ENCODE measurements at regions not wholly inside any gene's neighbourhood (a gene's known extent, or its start where the extent isn't known, plus 50 kb on each side); places are given as distances from the start of the nearest gene placed in this dataset.

GRCh38 chr17:77453613-77454241, 313.0 kb downstream of the SEC14L1 start:
- no peak for TF ChIP-seq CTCF (IDR thresholded peaks at IDR 0.05; ENCODE audit: control extremely low read depth, extremely low read depth, low read depth, missing control alignments)
- DNase-seq (ENCODE audit: extremely low spot score) = peak; percentile 64
- CTCF ChIA-PET = interaction anchor here (1.0 to 6.7 kb wide), 7 partner anchors 9 to 43 kb away, joined by 3 to 45 read pairs (median 5); no protein-coding TSS in a partner anchor
- POLR2A ChIA-PET = interaction anchor here (1.2 to 1.3 kb wide), 2 partner anchors 9 to 12 kb away, joined by 6 to 8 read pairs; no protein-coding TSS in a partner anchor

GRCh38 chr17:77454242-77455095, 313.7 kb downstream of the SEC14L1 start:
- ChIA-PET CTCF (interaction anchor here (1.0 to 6.7 kb wide), 7 partner anchors 8 to 42 kb away, joined by 3 to 45 read pairs (median 5); no protein-coding TSS in a partner anchor), POLR2A (interaction anchor here (1.2 to 1.3 kb wide), 2 partner anchors 10 to 13 kb away, joined by 6 to 8 read pairs; no protein-coding TSS in a partner anchor)
- TF ChIP-seq CTCF (IDR thresholded peaks at IDR 0.05; ENCODE audit: control extremely low read depth, extremely low read depth, low read depth, missing control alignments) = no peak
- DNase-seq (ENCODE audit: extremely low spot score) = no peak

GRCh38 chr17:77455111-77455890, 314.5 kb downstream of the SEC14L1 start:
- POLR2A ChIA-PET = no interaction called here
- no peak for TF ChIP-seq CTCF (IDR thresholded peaks at IDR 0.05; ENCODE audit: control extremely low read depth, extremely low read depth, low read depth, missing control alignments)
- CTCF ChIA-PET = interaction anchor here (1.8 to 6.7 kb wide), 3 partner anchors 11 to 27 kb away, joined by 8 to 45 read pairs (median 12); no protein-coding TSS in a partner anchor
- DNase-seq (ENCODE audit: extremely low spot score) = no peak

- CTCF ChIA-PET = no interaction called here
- TF ChIP-seq CTCF (IDR thresholded peaks at IDR 0.05; ENCODE audit: control extremely low read depth, extremely low read depth, low read depth, missing control alignments) = no peak
- POLR2A ChIA-PET = no interaction called here
- no peak for DNase-seq (ENCODE audit: extremely low spot score)
Observed at GRCh38 chr17:77455891-77456260, 315.1 kb downstream of the SEC14L1 start.

- ChIA-PET POLR2A (no interaction called here), CTCF (interaction anchor here (1.4 to 2.5 kb wide), 3 partner anchors 12 to 125 kb away, joined by 4 to 17 read pairs (median 12); no protein-coding TSS in a partner anchor)
- no peak for TF ChIP-seq CTCF (IDR thresholded peaks at IDR 0.05; ENCODE audit: control extremely low read depth, extremely low read depth, low read depth, missing control alignments)
- DNase-seq (ENCODE audit: extremely low spot score) = no peak
Observed at GRCh38 chr17:77456271-77456950, 315.6 kb downstream of the SEC14L1 start.
